ENCODE measurements at regions not wholly inside any gene's neighbourhood (a gene's known extent, or its start where the extent isn't known, plus 50 kb on each side); places are given as distances from the start of the nearest gene placed in this dataset.
"Not testable (repeated sequence)": the region's sequence is repeated elsewhere in the genome, so short reads cannot be mapped to it uniquely, and the experiment has no call there.

DNA sequence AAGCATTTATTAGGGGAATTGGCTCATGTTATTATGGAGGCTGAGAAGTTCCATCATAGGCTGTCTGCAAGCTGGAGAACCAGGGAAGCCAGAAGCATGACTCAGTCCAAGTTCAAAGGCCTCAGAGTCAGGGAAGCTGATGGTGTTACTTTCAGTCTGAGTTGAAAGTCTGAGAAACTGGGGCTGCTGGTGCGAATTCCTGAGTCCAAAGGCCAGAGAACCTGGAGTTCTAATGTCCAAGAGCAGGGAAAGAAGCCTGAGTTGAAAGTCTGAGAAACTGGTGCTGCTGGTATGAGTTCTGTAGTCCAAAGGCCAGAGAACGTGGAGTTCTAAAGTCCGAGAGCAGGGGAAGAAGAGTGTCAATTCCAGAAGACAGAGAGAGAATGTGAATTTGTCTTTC lies 641.1 kb downstream of the ISL1 start:
- DNase-seq: no peak

DNA sequence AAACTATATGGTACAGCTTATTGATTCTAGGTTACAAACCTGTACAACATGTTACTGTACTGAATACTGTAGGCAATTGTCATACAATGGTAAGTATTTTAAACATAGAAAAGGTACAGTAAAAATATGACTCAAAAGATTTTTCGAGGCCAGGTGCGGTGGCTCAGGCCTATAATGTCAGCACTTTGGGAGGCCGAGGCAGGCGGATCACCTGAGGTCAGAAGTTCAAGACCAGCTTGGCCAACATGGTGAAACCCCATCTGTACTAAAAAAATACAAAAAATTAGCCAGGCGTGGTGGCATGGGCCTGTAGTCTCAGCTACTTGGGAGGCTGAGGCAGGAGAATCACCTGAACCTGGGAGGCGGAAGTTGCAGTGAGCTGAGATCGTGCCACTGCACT lies 646.6 kb downstream of the ISL1 start:
- not testable (repeated sequence) for DNase-seq

GRCh38 chr5:52041842-52042241 lies 658.6 kb downstream of the ISL1 start:
- DNase-seq: no peak

DNA sequence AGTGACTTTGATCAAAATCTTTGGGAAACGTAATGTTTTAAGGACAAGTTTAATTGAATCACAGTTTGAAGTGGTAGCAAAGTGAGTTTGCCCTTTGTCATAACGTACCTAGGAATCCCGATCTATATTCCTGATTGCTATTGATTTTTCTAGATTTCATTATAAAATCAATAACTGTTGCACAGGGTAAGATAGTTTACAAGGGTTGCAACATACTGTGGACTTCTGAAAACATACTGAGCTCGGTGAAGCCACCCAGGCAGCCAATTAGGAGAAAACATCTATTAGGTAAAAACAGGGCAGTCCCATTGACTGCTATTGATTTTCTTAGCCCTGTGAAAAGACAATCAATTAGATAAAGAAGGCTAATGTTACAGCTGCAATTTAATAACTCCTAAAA lies 659.9 kb downstream of the ISL1 start:
- DNase-seq: no peak

GRCh38 chr5:52043543-52043942 lies 660.3 kb downstream of the ISL1 start:
- no peak for DNase-seq

DNA sequence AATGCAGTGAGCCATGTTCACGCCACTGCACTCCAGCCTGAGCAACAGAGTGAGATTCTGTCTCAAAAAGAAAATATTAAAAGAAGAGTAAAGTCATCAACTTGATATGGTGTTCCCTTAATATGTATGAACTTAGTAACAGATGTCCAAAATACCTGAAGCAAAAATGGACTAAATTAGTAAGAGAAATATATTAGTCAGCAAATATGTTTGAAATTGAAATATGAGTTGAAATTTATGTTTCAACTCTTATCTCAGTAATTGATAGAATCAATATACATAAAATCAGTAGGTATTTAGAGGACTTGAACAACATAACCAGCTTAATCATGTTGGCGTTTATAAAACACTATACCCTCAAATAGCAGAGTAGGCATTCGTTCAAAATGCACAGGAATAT lies 668.5 kb downstream of the ISL1 start:
- DNase-seq: no peak

GRCh38 chr5:52063186-52063585 lies 679.9 kb downstream of the ISL1 start:
- no peak for DNase-seq

DNA sequence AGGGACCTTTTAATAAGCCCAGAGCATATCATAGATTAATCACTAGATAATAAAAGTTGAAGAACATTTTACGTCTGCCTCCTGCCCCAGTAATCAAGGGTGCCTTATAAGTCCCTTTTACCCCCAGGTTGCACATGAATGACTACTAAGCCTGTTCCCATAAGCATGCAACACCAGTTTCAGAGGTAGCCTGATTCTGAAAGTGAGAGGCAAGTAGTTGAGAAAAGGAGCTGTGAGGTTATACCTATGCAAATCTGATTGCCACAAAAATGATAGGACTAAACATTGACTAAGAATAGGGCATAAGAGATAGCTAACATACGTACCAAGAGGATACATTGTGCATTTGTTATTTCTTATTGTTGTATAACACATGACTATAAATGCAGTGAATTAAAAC lies 681.9 kb downstream of the ISL1 start:
- no peak for DNase-seq

DNA sequence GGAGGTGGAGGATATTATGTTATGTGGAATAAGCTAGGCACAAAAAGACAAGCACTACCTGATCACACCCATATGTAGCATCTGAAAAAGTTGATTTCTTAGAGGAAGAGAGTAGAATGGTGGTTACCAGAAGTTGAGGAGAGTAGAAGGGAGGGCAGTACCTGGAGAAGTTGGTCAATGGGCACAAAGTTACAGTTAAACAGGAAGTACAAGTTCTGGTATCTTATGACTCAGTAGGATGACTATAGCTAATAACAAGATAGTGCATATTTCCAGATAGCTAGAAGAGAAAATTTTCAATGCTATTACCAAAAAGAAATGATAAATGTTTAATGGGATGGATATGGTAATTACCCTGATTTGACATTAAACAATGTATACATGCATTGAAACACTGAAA lies 686.7 kb downstream of the ISL1 start:
- no peak for DNase-seq

GRCh38 chr5:52073993-52074689 lies 690.9 kb downstream of the ISL1 start:
- no peak for DNase-seq

- DNase-seq: no peak
These were observed 694.9 kb downstream of the ISL1 start for GRCh38 chr5:52077941-52078815.

DNA sequence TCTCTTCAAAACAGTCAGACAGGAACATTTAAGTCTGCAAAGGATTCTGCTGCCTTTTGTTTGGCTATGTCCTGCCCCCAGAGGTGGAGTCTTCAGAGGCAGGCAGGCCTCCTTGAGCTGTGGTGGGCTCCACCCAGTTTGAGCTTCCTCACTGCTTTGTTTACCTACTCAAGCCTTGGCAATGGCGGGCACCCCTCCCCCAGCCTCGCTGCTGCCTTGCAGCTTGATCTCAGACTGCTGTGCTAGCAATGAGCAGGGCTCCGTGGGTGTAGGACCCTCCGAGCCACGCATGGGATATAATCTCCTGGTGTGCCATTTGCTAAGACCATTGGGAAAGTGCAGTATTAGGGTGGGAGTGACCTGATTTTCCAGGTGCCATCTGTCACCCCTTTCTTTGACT lies 685.4 kb upstream of the ITGA1 start:
- not testable (repeated sequence) for DNase-seq

DNA sequence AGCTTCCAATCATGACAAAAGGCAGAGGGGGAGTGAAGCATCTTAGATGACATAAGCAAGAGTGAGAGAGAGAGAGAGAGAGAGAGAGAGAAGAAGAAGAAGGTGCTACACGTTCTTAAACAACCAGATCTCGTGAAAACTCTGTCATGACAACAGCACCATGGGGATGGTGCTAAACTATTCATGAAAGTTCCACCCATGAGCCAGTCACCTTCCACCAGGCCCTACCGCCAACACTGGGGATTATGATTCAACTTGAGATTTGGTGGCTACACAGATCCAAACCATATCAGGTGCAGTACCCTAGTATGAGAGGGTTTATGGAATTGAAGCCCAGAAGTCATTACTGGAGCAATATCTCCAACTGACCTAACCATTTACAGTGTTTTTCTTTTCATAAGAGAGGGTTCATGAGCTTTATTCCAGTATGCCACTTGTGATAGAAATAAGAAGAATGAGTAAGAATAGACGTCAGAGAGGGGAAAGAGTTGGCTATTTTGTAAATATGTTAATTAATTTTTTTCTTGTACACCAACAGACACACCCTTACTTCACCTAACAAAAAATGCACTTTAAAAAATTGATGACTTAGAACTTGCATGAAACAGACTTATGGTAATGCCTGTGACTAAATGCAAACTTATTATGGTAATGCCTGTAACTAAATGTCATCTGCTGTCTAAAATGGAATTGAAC lies 680.4 kb upstream of the ITGA1 start:
- DNase-seq: no peak

- DNase-seq: no peak
These were observed 667.9 kb upstream of the ITGA1 start for GRCh38 chr5:52119768-52120167.

- no peak for DNase-seq
These were observed 655.7 kb upstream of the ITGA1 start for GRCh38 chr5:52132053-52132452.

- no peak for DNase-seq
These were observed 653.6 kb upstream of the ITGA1 start for GRCh38 chr5:52134013-52134650.

DNA sequence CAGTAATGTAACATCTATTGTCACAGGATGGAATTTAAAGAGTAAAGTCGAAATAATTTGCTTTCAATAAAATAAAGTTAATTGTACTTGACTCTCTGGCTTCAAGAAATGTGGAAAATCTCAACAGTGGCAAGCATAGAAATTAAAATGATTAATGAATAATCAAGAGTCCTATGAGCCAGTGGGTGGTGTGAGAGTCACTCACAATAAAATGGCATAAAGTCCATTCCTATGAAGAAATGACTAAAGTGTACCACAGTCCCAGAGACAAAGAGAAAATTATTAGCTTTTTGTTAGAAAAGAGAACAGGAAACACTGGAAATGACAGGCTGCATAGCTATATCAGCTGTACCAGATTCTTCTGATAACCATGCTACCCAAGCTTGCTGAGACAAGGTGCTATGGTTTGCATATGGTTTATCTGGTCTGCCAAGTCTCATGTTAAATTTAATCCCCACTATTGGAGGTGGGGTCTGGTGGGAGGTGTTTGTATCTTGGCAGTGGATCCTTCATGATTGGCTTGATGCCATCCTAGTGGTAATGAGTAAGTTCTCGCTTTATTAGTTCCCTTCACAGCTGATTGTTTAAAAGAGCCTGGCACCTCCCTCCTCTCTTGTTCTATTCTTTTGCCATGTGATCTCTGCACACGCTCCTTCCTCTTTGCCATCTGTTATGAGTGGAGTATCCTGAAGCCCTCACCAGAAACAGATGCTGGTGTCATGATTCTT lies 647.7 kb upstream of the ITGA1 start:
- no peak for DNase-seq

GRCh38 chr5:52148679-52149078 lies 639.0 kb upstream of the ITGA1 start:
- DNase-seq: no peak

DNA sequence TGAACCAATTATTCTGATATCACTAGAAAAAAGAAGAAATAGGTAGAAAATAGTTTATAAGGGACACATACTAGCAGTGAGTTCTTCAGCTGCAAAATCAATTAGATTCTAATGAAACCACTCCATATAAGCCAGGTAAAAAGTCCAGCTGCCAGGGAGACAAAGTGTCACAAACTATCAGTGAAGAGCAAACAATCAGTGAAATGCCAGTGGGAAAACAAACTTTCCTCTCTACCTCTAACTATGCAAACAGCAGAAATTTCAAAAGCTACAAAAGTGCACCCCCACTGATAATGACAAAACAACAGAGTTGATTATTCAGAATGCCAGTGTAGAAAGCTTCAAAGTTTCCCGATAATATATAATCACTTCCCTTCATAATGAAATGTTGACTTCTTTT lies 637.2 kb upstream of the ITGA1 start:
- DNase-seq: no peak

- not testable (repeated sequence) for DNase-seq
These were observed 630.9 kb upstream of the ITGA1 start for GRCh38 chr5:52156809-52157208.

- DNase-seq: not testable (repeated sequence)
These were observed 621.9 kb upstream of the ITGA1 start for GRCh38 chr5:52165806-52166205.

- no peak for DNase-seq
These were observed 614.6 kb upstream of the ITGA1 start for GRCh38 chr5:52173133-52173532.

All from fibroblast of skin of back (primary cell).